PC-9 (cell line): ENCODE measurements at regions not wholly inside any gene's neighbourhood (a gene's known extent, or its start where the extent isn't known, plus 50 kb on each side); places are given as distances from the start of the nearest gene placed in this dataset.

ENCODE experiments used
- BruUV-seq: library from RNA; stranded (reverse); fragments of 400-500 nt; replicated peaks from 2 replicates; lab custom pipeline; 2021; lab: Mats Ljungman, UMichigan
- CTCF ChIA-PET: fragments of 300-600 bp; sonication (Branson Sonifier 250); formaldehyde crosslinking; loops from one replicate; lab custom pipeline; 2022; ENCODE audit warnings: antibody characterized with exemption; lab: Charles Lee
- POLR2A ChIA-PET: fragments of 300-600 bp; sonication (Branson Sonifier 250); formaldehyde crosslinking; loops from one replicate; lab custom pipeline; 2022; ENCODE audit warnings: antibody characterized with exemption; ENCODE audit not compliant: unreplicated experiment; lab: Charles Lee
- DNase-seq, 2 experiments: peaks; one replicate each; pipeline versions ENCODE4 v3.0.0 to v3.0.0-alpha.2; 2015 to 2022; ENCODE audit warnings: mixed read lengths in 1 of 2
- H2AFZ ChIP-seq: fragments of 200-600 bp; sonication (generic); 2 replicates; pipeline ENCODE4 v1.8.1; 2017; ENCODE audit warnings: antibody characterized with exemption
- H3F3A ChIP-seq: fragments of 200-600 bp; sonication (generic); 2 replicates; pipeline ENCODE4 v1.8.1; 2017; ENCODE audit warnings: antibody characterized with exemption, mild to moderate bottlenecking, low read depth; ENCODE audit not compliant: insufficient read depth
- H3K27ac ChIP-seq: fragments of 200-600 bp; sonication (generic); 2 replicates; pipeline ENCODE4 v1.6.1; 2016; ENCODE audit warnings: mixed run types
- H3K27me3 ChIP-seq: fragments of 200-600 bp; sonication (generic); 2 replicates; pipeline ENCODE4 v1.6.1; 2016; ENCODE audit warnings: low read depth, mixed run types; ENCODE audit not compliant: insufficient read depth
- H3K36me3 ChIP-seq: fragments of 200-600 bp; sonication (generic); 2 replicates; pipeline ENCODE4 v1.6.1; 2016; ENCODE audit warnings: low read depth, mixed run types
- H3K4me1 ChIP-seq: fragments of 200-600 bp; sonication (generic); replicated peaks from 2 replicates; pipeline ENCODE4 v1.6.1; 2016; ENCODE audit warnings: mixed run types; ENCODE audit not compliant: insufficient read depth
- H3K4me2 ChIP-seq: fragments of 200-600 bp; sonication (generic); 2 replicates; pipeline ENCODE4 v1.6.1; 2017; ENCODE audit warnings: mixed run types
- H3K4me3 ChIP-seq: fragments of 200-600 bp; sonication (generic); 2 replicates; pipeline ENCODE4 v1.6.1; 2016; ENCODE audit warnings: mixed run types
- H3K79me2 ChIP-seq: fragments of 200-600 bp; sonication (generic); 2 replicates; pipeline ENCODE4 v1.6.1; 2017; ENCODE audit warnings: low read depth, mixed run types
- H3K9me2 ChIP-seq: fragments of 200-600 bp; sonication (generic); 2 replicates; pipeline ENCODE4 v1.8.1; 2017; ENCODE audit warnings: mild to moderate bottlenecking; ENCODE audit not compliant: insufficient read depth
- H3K9me3 ChIP-seq: fragments of 200-600 bp; sonication (generic); 2 replicates; pipeline ENCODE4 v1.8.1; 2016; ENCODE audit warnings: low read depth; ENCODE audit not compliant: insufficient read depth
- H4K20me1 ChIP-seq: fragments of 200-600 bp; sonication (generic); 2 replicates; pipeline ENCODE4 v1.8.1; 2017; ENCODE audit not compliant: insufficient read depth
- CTCF ChIP-seq: fragments of 200-600 bp; sonication (generic); conservative IDR thresholded peaks from 2 replicates; pipeline ENCODE4 v1.6.1; 2017; ENCODE audit warnings: mixed run types, antibody characterized with exemption, mild to moderate bottlenecking, moderate library complexity
- EZH2 ChIP-seq: fragments of 200-600 bp; sonication (generic); IDR thresholded peaks from 2 replicates; pipeline ENCODE4 v1.8.0; 2017; ENCODE audit warnings: antibody characterized with exemption, low read depth
- intact Hi-C: fragments of 100-400 bp; cut with micrococcal nuclease; formaldehyde crosslinking; loops from one replicate; pipeline ENCODE4 v1.10.0; 2022; ENCODE audit not compliant: unreplicated experiment

GRCh38 chr16:65959983-65960382 is 406.5 kb upstream of the CDH5 start:
- Histone ChIP-seq H3K79me2 (no peaks in the 10 kb centered on the region), H3K4me2 (no peak overlapping the region), H2AFZ (no peak overlapping the region), H4K20me1 (no peaks in the 10 kb centered on the region), H3F3A (no peaks in the 10 kb centered on the region), H3K27me3 (no peaks in the 10 kb centered on the region; the same call in 1 of the 2 replicates), H3K4me3 (no peak overlapping the region), H3K9me2 (no peaks in the 10 kb centered on the region), H3K9me3 (no peaks in the 10 kb centered on the region), H3K27ac (no peak overlapping the region), H3K36me3 (no peaks in the 10 kb centered on the region), H3K4me1 (no peaks in the 10 kb centered on the region)
- no TSS peak for BruUV-seq
- DNase-seq = no peak
- POLR2A ChIA-PET = no interaction called here
- intact Hi-C loops = no loop called here
- CTCF ChIA-PET = no interaction called here
- TF ChIP-seq CTCF = no peak
- no peak for TF ChIP-seq EZH2

DNA sequence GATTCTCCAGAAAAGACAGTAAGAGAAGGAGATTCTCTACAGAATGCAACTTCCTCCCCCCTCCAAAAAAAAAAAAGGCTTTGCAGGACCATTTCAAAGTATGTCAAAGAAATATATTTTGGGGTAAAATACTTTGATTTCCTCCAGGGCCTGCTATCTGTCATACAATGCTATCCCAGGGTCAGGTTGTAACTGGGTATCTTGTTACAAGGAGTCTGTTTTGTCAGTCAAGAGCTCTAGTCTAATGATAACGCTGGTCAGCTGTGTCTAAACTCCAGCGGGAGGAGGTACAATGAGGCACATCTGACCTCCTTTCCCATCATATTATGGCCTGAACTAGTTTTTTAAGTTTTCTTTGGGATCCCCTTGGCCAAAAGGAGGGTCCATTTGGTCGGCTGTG is 408.4 kb upstream of the CDH5 start:
- H3K79me2 ChIP-seq = no peaks in the 10 kb centered on the region
- H4K20me1 ChIP-seq = no peaks in the 10 kb centered on the region
- no peak for TF ChIP-seq CTCF
- no peak for TF ChIP-seq EZH2
- DNase-seq = no peak
- intact Hi-C loops = no loop called here
- H3K4me3 ChIP-seq = no peak overlapping the region
- BruUV-seq = no TSS peak
- H3K4me2 ChIP-seq = no peak overlapping the region
- H3K4me1 ChIP-seq = no peaks in the 10 kb centered on the region
- H3K36me3 ChIP-seq = no peaks in the 10 kb centered on the region
- H3K27me3 ChIP-seq = no peaks in the 10 kb centered on the region; the same call in 1 of the 2 replicates
- H3K27ac ChIP-seq = no peak overlapping the region
- ChIA-PET CTCF (no interaction called here), POLR2A (no interaction called here)
- no peaks in the 10 kb centered on the region for H3K9me3 ChIP-seq
- H3F3A ChIP-seq = no peaks in the 10 kb centered on the region
- no peak overlapping the region for H2AFZ ChIP-seq
- H3K9me2 ChIP-seq = no peaks in the 10 kb centered on the region

DNA sequence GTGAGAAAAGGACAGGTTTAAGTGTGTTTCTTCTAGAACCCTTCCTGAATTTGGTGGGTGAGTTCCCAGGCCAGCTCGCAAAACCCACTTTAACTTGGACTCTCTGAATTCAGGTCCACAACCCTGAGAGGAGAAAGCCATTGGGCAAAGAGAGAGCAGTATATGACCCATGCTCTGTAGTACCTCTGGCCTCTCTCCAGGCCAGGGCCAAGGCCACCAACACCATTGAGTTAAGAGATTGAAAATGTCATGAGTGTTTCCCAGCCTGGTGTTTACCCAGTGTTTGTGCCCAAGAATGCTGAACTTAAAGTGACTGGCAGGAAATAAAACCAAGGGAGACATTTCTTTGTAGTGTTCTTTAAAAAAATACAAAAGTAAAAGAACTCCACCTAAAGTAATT is 410.4 kb upstream of the CDH5 start:
- no peak for TF ChIP-seq CTCF
- TF ChIP-seq EZH2 = no peak
- ChIA-PET CTCF (no interaction called here), POLR2A (no interaction called here)
- intact Hi-C loops = no loop called here
- no peaks in the 10 kb centered on the region for H3K9me2 ChIP-seq
- no peak overlapping the region for H2AFZ ChIP-seq
- no peaks in the 10 kb centered on the region; the same call in 1 of the 2 replicates for H3K27me3 ChIP-seq
- DNase-seq = no peak
- H3K4me3 ChIP-seq = no peak overlapping the region
- no peaks in the 10 kb centered on the region for H3K4me1 ChIP-seq
- no peaks in the 10 kb centered on the region for H3K36me3 ChIP-seq
- BruUV-seq = no TSS peak
- no peaks in the 10 kb centered on the region for H3F3A ChIP-seq
- no peaks in the 10 kb centered on the region for H3K9me3 ChIP-seq
- H3K27ac ChIP-seq = no peak overlapping the region
- H4K20me1 ChIP-seq = no peaks in the 10 kb centered on the region
- no peaks in the 10 kb centered on the region for H3K79me2 ChIP-seq
- H3K4me2 ChIP-seq = no peak overlapping the region
